HG02852 (cell line): ENCODE measurements at regions not wholly inside any gene's neighbourhood (a gene's known extent, or its start where the extent isn't known, plus 50 kb on each side); places are given as distances from the start of the nearest gene placed in this dataset.
"Not testable (repeated sequence)": the region's sequence is repeated elsewhere in the genome, so short reads cannot be mapped to it uniquely, and the experiment has no call there.

Experiments
- ATAC-seq: cut with Tn5 transposase; IDR thresholded peaks from one replicate; pipeline ENCODE4 v1.9.1; 2021; ENCODE audit warnings: mild to moderate bottlenecking, moderate library complexity; ENCODE audit not compliant: unreplicated experiment

DNA sequence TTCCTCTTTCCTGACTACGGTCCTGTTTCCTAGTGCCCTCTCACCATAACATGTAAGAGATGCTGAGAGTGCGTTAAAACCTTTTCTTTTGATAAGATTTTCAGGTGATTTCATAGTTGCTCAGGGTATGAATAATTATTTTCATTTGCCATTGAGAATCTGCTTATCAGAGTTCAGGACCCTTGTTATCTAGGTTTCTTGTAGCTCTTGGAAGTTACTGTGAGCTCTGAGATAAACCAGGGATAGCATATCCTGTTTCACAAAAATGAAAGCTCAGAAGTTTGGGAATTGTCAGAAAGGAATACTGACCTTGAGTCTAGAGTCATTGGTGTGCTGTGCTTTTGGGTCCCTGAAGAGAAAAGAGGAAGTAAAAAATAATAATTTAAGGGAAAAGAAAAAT lies 76.8 kb upstream of the PRKG1 start:
- ATAC-seq, result no peak

DNA sequence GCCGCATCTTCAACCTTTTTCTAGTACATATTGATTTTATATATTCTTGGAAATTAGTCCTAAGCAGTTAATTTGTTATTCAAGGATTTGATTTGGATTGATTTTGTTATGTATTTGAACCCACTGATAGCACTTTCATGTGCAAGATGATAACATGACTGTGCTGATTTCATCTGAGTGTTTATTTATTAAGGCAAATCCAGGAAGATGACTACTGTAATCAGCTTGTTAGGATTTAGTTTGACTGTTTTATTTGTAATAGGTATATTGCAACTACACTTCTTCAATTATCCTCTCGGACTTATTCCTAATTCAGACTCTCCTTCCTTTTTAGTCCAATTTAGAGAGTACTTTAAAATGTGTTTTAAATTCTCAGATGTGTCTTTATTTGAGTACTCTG lies 75.1 kb upstream of the PRKG1 start:
- no peak for ATAC-seq

DNA sequence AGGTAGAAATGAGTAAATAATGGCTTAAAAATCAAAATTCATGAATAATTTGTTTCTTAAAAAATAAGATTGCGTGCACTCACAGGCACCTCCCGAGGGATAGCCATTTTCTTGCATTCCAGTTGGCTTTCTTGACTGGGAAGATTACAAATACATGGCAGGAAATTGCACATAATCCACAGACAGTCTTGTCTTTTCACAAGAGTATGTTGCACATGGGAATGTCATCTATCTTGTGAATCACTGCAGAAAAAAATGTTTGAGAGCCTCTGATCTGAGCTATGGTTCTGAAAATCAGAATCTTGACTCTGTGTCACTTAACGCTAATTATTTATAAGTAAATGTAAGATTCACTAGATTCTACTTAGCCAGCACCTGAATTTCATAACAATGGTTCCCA lies 74.1 kb upstream of the PRKG1 start:
- ATAC-seq, result no peak

DNA sequence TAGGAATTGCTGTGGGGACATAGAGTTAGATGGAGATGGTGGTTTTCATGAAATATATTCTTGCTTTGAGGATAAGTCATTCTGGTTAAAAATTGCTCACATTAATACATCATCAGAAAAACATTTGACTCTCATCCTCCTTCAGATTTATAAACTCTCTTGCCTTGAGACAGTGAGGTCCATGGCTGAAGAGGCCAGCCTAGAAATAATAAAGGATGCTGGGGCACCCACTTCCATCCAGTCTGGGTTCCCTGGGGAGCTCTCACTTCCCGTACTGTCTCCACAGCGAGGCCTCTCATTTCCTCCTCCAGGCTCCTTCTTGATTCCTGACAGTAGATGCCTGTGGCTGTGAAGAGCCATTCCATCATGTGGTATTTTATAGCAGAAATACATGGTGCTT lies 73.3 kb upstream of the PRKG1 start:
- no peak for ATAC-seq

DNA sequence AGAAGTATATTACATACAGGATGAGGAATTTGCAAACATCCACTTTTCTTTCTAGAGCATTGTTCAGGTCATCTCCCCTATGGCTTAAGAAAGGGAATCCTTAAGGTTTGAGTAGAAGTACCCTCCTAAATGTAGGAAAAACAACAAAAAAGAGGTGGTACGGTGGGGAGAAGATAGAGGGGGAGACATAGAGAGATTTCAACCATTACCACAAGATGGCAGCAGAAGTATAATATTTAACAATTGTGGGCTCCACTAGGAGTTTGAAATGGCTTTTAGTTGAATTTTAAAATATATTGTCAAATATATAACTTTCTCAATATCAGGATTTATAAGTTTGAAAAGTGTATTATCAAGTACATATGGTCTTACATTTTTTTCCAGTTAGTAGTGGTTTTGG lies 72.7 kb upstream of the PRKG1 start:
- no peak for ATAC-seq

DNA sequence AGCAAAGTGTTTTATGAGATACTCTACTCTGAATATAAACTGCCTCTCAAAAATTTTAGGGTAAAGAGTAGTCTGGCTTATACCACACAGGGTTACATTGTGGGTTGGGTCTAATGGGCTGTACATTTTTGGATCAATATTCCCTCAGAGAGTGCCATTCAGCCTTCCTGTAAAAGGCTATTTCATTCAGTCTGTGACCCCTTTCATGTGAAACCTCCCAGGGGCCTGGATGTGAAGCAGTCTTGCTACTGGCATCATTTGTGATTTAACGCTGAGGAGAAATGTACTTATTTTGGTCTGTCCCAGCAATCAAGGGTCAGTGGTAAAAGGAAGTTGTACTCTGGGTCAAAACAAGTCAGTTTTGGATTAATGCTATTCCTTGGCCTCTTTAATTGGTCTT lies 71.8 kb upstream of the PRKG1 start:
- no peak for ATAC-seq

DNA sequence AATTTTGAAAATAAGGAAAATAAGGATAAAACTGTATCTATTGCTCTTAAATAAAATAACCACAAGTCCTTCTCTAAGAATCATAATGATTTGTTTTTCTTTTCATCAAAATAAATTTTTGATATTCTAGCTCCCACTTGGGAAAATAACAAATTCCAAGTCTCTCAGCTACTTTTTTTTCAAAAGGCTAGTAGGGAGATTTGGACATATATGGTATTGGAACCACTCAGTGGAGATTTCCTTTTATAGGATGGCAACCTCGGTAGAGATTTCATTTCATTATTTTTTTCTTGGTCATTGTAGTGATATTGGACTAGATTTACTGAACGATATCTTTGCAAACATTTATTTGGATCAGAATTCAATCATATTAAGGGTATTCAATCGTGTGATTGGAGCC lies 69.5 kb upstream of the PRKG1 start:
- no peak for ATAC-seq

DNA sequence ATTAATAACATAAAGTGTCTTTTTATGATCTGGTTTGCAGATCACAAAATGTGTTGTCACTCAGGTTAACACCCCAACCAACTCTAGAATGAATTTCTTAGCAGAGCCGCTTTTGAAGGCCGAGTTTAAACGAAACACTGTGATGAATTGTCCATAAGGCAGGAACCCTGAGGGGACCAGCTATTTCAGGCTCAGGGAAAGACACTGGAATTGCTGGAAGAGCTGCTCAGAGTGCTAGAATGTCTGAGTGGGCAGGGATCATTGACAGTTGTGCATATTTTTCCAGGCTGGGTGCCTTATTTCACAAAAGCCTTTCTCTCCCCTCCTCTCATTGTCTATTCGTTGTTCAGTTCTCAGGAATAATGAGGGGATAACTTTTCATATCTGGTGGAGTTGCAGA lies 68.7 kb upstream of the PRKG1 start:
- ATAC-seq, result no peak

DNA sequence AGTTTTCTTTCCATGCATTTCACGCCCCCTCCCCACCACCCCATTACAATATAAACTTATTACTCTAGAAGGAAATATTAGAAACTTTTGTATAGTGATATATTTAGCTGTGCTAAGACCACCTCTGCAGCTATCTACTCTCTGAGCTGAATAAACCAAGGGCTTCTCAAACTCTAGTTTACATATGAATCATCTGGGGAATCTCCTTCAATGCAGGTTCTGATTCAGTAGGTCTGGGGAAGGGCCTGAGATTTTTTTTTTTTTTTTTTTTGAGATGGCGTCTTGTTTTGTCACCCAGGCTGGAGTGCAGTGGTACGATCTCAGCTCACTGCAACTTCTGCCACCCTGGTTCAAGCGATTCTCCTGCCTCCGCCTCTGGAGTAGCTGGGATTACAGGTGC lies 67.6 kb upstream of the PRKG1 start:
- ATAC-seq, result no peak

DNA sequence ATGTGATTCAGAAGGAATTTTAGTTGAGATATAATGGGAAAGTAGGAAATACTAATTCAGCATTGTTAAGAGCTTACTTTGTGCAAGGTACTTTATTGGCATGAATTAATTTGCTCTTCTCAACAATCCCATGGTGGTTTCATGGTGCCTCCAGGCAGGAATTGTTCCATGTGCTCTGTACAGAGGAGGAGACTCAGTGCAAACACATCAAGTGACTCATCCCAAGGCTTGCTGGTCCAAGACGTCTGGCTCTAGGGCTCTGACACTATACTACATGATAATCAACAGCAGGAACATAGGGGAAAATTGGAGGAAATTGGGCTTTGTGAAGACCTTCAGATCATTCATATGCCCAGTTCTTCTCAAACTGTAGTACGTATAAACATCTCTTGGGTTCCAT lies 66.5 kb upstream of the PRKG1 start:
- ATAC-seq, result no peak

DNA sequence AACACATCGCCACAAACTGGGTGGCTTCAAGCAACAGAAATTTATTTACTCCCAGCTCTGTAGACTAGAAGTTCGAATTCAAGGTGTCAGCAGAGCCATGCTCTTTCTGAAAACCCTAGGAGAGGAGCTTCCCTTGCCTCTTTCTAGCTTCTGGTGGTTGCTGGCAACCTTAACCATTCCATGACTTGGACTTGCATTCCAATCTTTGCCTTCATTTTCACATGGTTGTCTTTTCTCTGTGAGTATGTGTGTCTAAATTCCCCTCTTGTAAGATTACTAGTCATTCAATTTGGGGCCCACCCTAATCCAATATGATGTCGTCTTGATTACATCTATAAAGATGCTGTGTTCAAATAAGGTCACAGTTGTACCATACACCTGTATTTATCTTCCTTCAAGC lies 65.9 kb upstream of the PRKG1 start:
- no peak for ATAC-seq

DNA sequence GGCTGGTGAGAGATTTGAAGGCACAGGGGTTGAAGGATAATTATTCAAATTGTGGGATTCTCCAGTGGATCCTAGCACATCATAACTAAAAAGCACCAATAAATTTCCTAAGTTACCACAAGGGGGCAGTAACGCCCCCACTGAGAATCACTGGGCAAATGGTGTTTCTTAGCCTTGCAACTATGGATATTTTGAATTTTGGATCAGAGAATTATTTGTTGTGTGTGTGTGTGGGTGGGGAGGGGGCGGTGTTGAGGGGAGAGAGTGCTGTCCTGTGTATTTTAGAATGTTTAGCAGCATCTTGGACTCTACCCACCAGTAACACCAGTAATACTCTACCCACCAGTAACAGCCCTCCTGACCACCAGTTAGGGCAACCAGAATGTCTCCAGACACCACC lies 63.3 kb upstream of the PRKG1 start:
- ATAC-seq, result peak; percentile 73

DNA sequence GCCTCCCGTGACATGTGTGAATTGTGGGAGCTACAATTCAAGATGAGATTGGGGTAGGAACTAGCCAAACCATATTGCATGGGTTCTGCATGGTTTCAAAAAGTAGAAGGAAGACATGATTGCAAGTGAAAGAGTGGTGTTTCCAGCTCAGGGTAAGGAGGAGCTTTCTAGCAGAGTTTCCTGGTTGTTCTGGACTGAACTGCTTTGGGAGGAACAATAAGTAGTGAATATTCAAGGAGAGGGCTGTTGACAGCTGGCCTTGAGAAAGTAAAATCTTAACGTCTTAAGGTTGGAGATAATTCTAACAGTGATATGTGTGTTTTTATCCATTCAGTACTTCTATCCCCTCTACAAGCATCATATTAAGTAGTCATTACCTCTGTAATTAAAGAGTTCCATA lies 62.2 kb upstream of the PRKG1 start:
- no peak for ATAC-seq

DNA sequence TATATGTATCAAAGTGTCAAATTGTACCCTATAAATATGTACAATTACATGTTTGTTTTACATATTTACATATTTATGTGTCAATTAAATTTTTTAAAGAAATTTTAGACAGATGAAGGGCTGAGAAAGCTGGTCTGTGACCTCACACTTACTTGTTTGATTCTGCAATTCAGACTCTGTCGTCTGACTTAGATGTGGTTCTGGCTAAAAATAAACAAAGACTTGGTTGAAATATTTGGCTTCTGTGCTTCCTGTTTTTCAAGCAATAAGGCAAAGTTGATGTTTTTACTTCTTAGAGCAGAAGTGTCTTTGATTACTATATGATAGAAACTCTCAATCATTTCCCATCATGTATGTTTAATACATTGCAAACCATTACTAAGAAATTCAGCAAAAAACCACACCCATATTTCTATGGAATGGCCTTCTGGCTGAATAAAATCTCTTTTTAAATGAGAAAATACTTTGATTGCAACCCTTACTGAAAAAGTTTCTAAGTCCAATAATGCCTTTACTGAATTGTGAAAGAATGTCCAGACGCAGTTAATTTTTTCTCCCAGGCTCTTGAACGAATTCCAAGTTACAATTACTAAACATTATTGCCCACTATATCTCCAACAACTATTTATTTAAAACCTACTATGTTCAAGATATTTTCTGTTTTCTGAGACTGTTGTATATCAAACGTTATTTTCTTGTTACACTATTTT lies 59.5 kb upstream of the PRKG1 start:
- no peak for ATAC-seq

DNA sequence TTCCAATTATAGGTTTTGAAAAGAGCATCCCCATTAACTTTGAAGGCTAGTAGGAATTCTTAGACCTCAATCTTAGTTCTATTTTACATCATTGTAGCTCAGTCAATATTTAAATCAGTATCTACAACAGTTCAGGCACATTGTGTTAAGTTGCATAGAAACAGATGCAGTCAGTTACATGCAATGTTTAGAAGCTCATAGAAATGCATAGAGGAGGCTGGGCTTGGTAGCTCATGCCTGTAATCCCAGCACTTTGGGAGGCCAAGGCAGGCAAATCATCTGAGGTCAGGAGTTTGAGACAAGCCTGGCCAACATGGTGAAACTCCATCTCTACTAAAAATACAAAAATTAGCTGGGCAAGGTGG lies 58.9 kb upstream of the PRKG1 start:
- ATAC-seq, result not testable (repeated sequence)

DNA sequence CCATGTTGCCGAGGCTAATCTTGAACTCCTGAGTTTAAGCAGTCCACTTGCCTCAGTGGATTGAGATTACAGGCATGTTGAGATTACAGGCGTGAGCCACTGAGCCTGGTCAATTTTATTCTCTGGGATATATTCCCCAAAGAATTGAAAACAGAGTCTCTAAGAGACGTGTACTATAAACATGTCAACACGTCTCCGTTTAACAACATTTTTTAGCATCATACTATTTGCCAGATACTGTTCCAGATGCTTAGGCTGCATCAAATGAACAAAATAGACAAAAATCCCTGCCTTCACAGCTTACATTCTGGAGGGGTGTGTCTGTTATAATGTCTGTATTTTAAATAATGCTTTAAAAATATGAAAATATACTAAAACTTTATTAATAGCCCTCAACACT lies 54.1 kb upstream of the PRKG1 start:
- ATAC-seq, result no peak

DNA sequence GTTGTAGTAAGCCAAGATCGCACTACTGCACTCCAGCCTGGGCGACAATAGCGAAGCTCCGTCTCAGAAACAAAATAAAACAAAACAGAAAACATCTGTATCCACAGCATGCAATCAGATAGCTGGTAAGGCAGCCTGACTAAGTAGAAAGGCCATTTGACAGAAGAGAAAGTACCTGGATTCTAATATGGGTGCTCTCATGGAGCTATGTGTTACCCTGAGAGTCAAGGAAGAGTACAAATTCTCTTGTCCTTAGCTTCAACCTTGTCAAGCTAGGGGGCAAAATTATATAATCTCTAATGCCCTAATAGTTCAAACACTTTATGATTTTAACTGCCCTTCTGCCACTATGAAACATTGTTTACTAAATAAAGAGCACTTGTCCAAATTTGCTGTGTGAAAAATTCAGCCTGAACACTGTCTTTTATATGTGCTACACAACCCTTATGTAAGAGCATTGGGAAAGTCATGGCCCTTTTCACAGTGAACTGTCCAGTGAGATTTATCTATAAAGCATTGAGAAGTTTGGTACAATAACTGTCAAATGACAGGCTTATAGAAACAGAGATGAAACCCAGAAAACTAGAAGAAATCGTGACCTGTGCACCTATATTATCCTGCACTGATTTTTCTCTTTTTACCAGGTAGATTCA lies 51.2 kb upstream of the PRKG1 start:
- no peak for ATAC-seq

DNA sequence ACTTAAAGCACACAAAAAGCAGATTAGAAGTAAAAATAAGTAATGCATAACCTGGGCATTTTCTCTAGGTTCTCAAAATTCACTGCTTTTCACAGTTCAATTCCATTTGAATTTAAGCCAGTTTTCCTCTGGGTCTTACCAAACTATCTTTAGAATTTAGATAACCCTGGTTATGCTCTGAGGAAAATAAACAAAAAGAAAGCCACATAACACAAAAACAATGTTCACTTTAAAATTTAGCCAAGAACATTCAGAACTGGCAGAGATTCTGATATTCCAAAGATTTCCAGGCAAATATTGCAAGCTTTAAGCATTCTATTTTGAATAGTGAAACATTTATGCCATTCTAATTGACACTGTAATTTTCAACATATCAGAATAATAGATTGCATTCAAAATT lies 50.7 kb upstream of the PRKG1 start:
- ATAC-seq, result no peak
